GM12801 (cell line): ENCODE measurements at regions not wholly inside any gene's neighbourhood (a gene's known extent, or its start where the extent isn't known, plus 50 kb on each side); places are given as distances from the start of the nearest gene placed in this dataset.

Source experiments
- TF ChIP-seq, protein P1 (sequence below): IDR thresholded peaks from one replicate; pipeline ENCODE4 v1.5.1; 2011; ENCODE audit warnings: control low read depth; ENCODE audit not compliant: insufficient read length; ENCODE audit errors: extremely low read depth

GRCh38 chr10:25843551-25844170, 90.4 kb upstream of the MYO3A start:
- TF ChIP-seq, protein P1, sequence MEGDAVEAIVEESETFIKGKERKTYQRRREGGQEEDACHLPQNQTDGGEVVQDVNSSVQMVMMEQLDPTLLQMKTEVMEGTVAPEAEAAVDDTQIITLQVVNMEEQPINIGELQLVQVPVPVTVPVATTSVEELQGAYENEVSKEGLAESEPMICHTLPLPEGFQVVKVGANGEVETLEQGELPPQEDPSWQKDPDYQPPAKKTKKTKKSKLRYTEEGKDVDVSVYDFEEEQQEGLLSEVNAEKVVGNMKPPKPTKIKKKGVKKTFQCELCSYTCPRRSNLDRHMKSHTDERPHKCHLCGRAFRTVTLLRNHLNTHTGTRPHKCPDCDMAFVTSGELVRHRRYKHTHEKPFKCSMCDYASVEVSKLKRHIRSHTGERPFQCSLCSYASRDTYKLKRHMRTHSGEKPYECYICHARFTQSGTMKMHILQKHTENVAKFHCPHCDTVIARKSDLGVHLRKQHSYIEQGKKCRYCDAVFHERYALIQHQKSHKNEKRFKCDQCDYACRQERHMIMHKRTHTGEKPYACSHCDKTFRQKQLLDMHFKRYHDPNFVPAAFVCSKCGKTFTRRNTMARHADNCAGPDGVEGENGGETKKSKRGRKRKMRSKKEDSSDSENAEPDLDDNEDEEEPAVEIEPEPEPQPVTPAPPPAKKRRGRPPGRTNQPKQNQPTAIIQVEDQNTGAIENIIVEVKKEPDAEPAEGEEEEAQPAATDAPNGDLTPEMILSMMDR = no peak

GRCh38 chr10:25849268-25849667, 84.8 kb upstream of the MYO3A start:
- TF ChIP-seq, protein P1 = no peak

GRCh38 chr10:25849988-25850387, 84.0 kb upstream of the MYO3A start:
- TF ChIP-seq, protein P1 = no peak

DNA sequence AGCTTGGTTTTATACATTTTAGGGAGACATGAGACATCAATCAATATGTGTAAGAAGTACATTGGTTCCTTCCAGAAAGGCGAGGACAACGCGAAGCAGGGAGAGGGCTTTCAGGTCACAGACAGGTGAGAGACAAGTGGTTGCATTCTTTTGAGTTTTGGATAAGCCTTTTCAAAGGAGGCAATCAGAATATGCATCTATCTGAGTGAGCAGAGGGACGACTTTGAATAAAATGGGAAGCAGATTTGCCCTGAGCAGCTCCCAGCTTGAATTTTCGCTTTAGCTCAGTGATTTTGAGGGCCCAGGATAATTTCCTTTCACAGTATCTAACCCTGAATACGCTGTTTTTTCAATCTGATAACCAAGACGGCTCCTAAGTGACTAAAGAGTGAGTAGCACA, 82.5 kb upstream of the MYO3A start:
- TF ChIP-seq, protein P1 = no peak

GRCh38 chr10:25852364-25852941, 81.6 kb upstream of the MYO3A start:
- TF ChIP-seq, protein P1 = no peak

DNA sequence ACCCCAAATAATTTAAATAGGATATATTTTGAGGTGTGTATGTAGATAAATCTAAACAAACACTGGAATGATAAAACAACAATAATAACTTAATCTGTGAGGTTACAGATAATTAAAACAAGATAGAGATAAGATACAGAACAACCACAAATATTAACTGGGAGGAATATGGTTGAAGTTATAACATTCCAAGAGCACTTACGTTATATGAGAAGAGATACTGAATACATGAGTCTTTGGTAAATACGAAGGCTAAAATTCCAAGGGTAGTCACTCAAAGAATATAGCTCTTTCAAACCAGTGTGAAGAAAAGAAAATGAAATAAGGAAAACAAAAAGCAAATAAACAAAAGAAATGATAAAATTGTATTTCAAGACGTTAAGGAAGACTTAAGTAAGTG, 76.0 kb upstream of the MYO3A start:
- TF ChIP-seq, protein P1 = no peak

DNA sequence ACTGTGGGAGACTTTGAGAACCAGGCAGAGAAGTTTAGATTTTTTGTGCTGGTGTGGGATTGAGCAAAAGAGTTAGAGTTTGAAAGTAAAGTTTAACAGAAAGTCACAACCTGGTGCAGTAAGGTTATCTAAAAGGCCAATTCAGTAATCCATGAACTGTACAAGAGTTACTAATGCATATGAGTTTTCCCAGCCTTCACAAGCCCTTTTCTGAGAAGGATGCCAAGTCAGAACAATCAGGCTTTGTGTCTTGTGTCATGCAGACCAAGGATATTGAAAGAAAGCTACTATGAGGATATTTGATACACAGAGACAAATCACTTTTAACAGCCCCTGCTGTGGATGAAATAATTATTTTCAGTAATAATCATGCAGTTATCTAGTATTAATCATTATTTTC, 68.8 kb upstream of the MYO3A start:
- TF ChIP-seq, protein P1 = no peak
